NCI-H2107 treated with DMSO at 0.1 percent for 48 hours (cell line): ENCODE measurements at regions not wholly inside any gene's neighbourhood (a gene's known extent, or its start where the extent isn't known, plus 50 kb on each side); places are given as distances from the start of the nearest gene placed in this dataset.
A peak's percentile ranks its signal among the peaks of the same experiment; 100 is the strongest.

Source experiments
- DNase-seq: peaks from one replicate; lab custom pipeline; 2025; ENCODE audit not compliant: unreplicated experiment; lab: John Stamatoyannopoulos, UW

DNA sequence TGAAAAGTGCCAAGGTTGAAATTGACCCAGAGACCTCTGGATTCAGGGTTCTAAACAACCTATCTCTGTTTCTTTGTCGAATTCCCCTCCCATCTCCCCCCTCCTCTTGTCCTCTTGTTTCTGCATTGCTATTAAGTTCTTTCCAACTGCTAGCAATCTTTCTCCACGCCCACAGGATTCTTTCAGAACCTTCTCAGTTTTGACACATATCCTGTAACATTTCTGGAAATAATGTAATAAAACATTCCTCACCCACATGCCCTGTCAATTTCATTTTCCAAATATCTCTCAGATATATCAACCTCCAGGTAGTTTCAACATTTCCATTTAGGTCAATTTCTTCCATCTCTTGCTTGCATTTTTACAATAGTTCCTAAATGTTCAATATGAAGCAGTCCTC is 1105.9 kb downstream of the ARAP2 start:
- no peak for DNase-seq

DNA sequence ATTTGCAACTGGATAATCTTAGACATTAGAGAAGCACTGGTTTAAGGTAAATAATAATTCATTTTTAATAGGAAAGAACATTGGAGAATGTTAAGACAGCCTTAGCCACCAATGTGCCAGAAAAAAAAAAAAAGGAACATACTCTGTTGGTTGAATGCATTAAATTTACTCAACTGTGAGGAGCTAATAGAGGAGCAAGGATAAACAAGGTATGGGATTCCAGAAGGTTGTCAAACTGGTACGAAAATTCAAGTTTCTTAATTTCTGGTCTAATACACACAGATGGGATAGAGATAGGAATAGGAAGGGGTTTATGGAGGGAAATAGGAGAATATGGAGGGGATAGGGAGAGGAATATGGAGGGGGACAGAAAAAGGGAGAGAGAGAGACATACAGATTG is 1096.6 kb downstream of the ARAP2 start:
- DNase-seq = no peak

DNA sequence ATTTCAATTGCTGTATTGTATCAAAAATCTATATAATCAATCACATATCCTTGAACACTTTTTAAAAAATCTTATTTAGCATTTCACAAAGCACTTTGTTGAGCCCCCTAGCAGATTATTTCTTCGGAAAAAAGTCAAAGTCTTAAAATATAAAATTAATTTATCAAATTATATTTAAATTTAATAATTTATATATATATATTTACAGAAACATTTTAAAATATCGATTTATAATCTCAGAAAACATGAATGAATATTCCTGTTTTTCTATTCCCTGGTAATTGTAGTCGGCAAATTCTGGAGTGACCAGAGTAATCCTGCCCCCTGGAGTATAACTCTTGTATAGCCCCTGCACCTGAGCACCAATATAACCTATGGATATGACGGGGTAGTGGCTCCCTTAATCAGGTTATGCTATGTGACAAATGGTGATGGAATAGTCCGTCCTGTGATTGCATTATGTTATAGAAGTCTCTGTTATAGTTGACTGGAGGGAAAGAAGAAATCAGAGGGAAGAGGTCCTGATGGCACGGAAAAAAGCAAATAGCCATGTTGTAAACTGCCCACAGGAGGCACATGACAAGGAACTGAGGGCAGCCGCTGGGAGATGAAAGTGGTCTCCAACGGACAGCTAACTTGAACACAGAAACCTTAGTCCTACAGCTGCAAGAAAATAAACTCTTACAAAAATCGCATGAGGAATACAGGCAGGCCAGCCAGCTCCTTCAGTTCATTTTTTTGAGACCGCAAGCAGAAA is 1092.3 kb downstream of the ARAP2 start:
- DNase-seq = peak; percentile 30

DNA sequence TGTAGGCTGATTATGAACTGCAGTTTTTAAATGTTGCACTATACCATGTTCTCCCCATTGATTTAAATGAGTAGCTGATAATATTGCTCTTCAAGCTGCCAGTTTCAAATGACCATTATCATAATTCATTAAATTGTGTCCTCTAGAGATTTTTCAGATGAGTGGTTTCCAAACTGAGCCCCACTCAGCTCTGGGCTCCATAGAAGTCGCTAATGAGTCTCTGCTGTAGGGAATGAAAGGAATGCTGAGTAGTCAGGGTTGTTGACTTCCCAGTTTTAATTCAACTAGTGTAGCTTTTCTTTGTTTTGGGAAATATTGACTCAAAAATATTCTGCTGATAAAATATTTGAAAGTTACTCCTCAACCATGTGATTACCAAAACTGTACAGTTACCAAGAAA is 1081.1 kb downstream of the ARAP2 start:
- DNase-seq = no peak

DNA sequence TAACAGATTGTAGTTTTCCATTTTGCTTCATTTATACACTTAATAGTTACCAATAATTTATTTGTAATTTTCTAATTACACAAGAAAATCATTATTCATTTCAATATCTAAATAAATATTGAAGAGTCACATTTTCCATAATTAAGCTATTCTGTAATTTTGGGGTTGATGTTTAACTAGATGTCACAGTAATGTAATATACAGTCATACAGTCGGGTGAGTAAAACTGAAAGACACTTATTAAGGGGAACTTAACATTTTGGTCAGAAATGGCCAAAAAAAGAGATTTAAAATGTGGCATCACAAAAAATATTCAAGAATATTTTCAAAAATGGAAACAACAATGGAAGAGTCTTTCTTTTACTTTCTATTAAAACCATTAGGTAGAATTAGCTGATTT is 1080.3 kb downstream of the ARAP2 start:
- no peak for DNase-seq

DNA sequence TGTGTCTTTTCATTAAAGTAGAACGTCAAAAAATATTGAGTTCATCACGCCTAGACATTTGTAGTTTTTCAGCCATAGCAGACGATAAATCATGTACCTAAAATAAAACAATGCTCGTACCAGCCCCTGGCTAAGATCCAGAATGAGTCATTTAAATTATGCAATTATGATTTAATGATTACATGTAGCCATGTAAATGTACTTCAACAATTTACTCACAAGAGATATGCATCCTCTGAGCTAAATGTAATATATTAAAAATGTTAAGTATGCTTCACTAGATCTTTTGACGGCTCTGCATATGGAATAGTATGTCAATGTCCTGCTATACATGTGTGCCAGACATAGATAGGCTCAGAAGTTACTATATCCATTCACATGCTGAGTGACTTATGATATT is 1077.8 kb downstream of the ARAP2 start:
- no peak for DNase-seq

DNA sequence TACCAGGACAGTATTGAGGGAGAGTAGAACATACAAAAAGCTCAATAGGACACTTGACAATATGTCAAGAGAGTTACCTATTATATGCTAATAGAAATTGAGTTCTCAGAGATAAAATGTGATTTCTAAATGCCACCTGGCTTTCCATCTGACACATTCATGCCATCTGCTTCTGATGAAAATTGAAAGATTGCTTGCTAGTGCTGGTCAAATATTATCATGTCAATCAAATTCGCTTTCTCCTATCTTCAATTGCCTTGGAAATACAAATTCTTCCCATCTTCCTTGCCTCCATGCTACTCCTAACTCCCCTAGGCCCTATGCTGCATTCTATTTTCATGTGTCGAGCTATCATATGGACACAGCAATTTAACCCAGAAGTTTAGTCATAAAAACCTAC is 1076.9 kb downstream of the ARAP2 start:
- DNase-seq = no peak

DNA sequence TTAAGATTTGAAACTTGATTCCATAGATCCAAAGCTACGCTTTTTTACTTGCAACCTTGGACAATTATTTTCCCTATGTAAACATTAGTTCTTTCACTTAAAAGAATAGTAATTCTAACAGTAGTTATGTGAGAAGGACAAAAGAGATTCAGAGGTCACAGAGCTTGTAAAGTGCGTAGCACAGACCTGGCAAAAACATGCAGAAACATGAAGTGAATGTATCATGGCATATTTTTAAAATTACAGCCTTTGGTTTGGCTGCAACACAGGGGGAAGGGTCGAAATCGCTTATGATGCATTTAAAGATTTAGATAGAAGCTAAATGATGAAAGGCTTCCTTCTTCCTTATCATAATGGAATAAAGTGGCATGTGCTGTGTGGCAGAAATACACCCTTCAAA is 1068.8 kb downstream of the ARAP2 start:
- no peak for DNase-seq

DNA sequence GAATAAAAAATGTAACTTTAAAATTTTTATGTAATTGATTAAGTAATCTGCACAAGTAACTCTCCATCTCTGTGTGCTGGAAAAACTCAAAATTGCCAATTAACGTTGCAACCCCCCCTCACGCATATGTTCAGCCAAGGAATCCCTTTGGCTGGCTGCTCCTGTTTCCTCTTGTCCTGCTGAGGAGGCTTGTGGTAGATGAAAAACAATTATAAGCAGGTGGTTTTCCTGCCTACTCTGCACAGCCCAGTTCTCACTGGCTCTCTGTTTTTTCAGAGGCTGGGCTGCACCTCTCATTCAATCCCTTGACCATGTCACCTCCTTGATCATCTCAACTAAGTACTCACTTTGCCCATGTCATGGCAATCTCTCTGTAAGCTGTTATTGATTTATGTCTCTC is 1068.4 kb downstream of the ARAP2 start:
- peak; percentile 12 for DNase-seq

DNA sequence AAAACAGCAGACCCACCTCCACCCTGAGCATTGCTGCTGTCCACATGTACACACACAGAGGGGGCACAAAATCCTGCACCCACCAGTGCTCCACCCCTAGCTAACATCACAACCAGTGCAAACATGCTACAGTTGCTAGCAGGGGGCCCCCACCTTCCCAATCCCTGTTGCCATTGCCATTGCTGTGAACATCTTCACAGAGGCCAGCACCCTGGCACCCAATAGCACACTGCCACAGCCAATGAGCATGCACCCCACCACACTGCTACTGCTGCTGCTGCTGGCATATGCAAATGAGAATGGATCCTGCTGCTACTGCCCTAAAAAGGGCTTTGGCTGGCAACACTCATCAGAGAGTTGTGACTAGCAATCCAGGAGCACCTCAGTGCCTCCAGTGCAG is 1061.9 kb downstream of the ARAP2 start:
- no peak for DNase-seq

DNA sequence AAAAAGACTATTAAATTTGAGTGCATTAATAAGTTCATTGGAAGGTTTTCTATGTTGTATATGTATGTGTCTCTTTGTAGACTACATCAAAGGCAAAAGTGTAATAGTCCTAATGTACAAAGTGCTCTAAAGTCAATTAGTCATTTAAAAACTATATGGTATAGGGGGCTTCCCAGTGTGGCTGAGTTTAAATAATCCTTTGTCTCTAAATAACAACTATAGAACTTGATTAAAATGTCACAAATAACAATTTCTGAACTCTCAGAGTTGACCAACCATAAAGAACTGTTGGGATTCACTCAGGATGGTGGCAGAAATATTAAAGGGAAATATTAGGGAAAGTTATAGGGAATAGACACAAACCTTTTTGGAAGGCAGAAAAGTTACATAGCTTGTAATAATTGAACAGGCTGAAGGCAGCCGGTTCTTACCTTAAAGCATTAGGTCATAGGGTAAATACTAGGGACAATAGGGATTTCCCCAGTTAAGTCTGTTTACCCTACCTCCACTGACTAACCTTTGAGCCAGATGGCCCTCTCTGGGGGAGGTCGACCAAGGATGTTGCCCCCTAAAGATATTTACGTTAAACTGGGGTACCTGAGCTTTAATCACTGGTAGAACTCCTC is 1054.2 kb downstream of the ARAP2 start:
- DNase-seq = no peak

DNA sequence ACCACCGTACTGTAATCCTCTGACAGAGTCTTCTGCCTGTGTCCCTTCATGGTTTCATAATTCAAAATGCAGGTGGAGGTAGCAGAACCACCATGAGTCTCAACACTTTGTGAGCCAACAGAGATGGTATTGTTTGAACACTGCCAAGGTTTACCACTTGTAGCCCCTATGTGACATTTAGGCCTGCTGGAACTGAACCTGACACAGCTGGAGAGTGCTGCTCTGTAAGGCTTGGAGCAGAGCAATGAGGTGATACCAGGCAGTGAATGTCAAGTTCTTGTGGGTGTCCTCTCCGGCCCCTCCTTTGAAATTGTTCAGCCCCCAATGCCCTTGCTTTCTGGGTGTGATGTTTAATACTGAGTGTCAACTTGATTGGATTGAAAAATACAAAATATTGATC is 1042.9 kb downstream of the ARAP2 start:
- no peak for DNase-seq

DNA sequence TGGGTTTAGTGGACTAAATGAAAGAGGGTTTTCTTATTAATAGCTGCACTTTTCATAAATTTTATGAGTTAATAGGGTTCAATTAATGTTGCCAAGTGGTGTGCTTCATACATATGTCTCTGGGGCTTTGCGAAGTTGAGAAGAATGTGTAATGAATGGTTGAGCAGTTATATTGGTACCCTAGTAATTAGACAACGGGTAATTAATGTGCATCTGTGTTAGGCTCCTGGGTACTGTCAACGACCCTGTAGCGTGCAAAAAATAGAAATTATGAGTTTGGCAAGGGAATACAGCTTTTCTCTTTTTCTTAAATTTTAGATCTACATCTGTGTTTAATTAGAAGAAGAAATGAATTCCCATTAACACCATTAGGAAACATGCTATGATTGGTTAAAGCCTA is 1027.7 kb downstream of the ARAP2 start:
- no peak for DNase-seq

DNA sequence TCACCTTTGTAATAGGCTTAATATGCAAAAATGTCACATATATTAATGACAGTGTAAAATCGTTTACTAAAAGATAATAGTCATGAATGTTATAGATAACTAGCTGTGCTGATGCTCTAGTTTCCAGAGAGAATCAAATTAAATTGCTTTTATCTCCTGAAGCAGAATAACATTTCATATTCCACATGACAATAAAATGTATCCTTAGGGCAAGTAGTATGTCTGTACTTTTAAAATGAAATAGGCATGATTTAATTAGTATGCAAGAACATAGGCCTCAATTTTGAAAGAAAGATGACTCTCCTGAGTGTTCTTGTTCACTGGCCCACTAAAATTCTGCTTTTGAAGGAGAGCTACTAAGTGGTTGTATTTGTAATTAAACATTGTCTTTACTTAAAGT is 1027.0 kb downstream of the ARAP2 start:
- no peak for DNase-seq

DNA sequence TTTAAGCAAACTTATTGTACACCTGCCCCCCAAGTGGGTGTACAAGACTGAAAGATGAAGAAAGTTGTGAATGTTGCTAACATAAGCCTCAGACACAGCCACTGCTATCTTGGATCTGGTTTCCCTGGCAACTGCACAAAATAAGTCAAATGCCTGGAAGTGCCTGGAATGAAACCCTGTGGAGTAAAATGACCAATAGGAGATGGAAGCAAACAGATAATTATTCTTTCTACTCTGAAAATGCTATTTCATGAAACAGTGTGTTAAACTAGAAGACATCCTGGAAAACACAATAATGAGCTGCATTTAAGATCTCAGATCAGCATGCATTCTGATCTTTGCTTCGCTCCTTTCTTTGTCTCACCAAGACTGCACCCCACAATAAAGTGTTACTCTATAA is 1016.0 kb downstream of the ARAP2 start:
- no peak for DNase-seq

DNA sequence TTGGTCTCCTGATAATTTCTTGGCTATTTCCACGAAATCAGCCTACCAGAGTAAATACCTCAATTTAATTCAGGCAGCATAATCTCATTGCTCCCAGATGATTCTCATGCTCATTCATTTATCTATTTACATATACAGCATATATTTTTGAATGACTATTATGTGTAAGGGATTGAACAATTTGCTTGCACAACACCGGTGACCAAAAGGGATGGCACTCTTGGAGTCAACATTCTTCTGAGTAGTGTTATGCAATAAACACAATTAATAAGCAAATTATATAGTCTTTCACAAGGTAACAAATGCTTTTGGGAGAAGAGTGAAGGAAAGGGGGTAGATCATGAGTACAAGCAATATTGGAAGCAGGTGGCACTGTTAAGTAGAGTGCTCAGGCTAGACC is 1015.3 kb downstream of the ARAP2 start:
- no peak for DNase-seq

DNA sequence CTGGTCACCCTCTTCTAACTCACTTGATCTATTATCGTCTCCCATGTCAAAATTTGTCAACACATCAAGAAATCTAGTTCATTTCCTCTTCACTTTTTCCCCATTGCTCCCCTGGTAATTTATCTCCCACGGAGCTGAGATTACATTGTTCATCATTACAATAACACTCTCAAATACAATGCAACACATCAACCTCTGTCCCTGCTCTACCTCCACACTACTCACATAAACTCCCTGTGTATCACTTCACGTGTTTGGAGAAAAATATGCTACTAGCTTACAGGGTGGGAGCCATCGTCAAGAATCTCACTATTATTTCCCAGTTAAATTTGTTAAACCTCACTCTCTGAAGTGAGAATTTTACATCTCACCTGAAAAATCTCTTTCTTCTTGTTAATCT is 1006.4 kb downstream of the ARAP2 start:
- no peak for DNase-seq

DNA sequence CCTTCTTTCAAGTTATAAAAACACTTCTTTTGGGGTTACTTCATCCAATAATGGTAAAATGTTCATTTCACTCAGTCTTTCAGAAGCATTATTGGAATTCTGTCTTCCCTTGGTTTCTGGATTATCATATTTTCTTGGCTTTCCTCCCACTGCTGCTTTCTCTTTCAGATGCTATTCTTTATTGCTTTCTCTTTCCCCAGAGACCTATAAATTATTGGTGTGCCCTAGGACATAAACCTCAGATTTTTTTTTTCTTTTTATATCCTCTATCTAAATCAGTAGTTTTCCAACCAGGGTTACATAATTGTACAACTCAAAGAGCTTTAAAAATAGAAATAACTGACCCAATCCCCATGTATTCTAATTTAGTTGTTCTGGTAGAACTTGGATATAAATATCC is 1005.5 kb downstream of the ARAP2 start:
- DNase-seq = no peak

DNA sequence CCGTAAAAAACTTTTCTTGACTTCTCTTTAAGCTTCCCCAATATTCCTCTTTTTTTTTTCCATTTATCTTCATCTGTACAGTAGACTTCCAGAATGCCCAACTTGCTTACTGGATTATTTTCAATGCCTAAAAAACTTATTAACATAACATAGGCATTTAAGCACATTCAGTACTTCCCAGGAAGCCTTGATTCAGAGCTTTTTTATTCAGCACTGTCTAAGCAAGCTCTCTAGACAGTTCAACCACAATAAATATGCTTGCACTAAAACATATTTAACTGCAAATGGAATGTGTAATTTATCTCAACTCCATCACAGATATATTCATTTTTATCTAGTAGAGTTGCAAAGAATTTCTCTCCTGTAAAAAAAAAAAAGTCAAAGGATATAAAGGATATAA is 997.8 kb downstream of the ARAP2 start:
- DNase-seq = no peak

DNA sequence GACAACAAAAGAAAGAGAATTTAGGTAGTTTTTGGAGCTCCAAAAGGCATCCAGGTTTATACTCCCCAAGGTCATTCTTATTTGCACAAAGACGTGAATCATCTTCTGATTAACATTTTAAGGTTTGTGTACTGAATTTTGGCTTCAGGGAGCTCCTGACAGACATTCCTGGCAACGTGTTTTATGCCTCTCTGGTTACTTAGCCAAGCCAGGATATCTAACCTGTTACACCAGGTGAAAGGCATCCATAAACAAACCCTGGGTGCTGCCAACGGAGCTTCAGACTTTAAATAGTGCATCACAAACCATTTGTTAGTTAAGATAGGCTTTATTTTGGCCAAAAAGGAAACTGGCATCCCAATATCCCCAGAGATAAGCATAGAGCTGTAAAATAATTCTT is 997.3 kb downstream of the ARAP2 start:
- no peak for DNase-seq

DNA sequence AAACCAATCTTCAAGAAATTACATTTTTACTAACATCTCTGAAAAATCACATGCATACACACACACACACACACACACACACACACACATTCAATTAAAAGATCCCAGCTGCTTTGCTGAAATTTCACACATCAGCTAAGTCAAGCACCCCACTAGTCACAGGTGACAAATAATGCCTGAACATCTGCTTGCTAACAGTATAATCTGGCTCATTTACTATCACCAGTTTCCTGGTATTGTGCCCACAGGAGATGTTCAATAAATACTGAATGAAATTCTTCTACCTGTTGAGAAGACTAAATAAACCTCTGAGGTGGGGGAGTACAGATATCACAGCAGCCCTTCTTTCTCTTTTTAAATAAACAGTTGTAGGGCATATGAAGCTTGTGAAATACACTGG is 994.0 kb downstream of the ARAP2 start:
- no peak for DNase-seq

DNA sequence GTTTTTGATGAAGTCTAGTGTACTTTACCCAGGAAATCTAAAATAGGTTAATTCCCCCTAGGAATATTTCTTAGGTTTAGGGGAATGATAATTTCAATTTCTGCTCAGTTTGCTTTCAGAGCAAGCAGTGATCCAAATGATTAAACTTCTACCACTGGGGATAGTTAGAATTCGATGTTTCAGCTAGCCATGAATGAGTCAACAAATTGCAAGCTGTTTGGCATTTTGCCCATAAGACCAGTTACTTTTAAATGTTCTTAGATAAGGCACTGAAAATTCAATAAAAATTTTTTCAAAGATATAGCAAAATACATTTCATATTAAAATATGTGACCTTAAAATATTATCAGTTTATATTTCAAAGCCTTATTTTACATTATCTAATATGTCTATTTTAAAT is 993.6 kb downstream of the ARAP2 start:
- DNase-seq = no peak

DNA sequence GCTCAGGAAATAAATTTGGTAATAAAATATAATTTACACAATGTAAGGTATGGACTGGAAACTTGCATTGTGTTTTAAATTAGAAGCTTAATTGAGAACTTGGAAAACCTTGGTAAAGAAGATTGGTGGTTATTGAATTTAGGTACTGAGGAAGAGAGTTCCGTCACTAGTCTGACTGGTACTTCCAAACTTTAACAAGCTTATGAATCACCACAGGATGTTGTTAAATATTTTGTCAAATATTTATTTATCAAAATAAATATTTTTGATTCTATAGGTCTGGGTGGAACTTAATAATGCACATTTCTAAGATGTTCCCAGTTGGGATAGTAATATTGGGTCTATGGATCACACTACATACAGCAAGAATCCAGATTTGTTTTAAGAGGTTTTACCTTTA is 992.2 kb downstream of the ARAP2 start:
- no peak for DNase-seq
